Osteoblast (primary cell): ENCODE measurements at regions not wholly inside any gene's neighbourhood (a gene's known extent, or its start where the extent isn't known, plus 50 kb on each side); places are given as distances from the start of the nearest gene placed in this dataset.

ENCODE experiments used
- DNase-seq: peaks from one replicate; pipeline ENCODE4 v3.0.0; 2011; ENCODE audit warnings: low spot score, mixed read lengths; ENCODE audit not compliant: insufficient read length; ENCODE audit errors: missing footprints
- H2AFZ ChIP-seq: 2 replicates; pipeline ENCODE4 v1.6.0; 2011; ENCODE audit warnings: mild to moderate bottlenecking, low read length
- H3K27ac ChIP-seq: 2 replicates; pipeline ENCODE4 v1.5.1; 2011; ENCODE audit warnings: mild to moderate bottlenecking, low read depth, low read length, moderate library complexity
- H3K27me3 ChIP-seq: 2 replicates; pipeline ENCODE4 v1.6.0; 2012; ENCODE audit warnings: mild to moderate bottlenecking, control low read depth, inconsistent platforms, low read length, moderate library complexity; ENCODE audit not compliant: insufficient read depth
- H3K36me3 ChIP-seq: 2 replicates; pipeline ENCODE4 v1.5.1; 2011; ENCODE audit warnings: mild to moderate bottlenecking, low read length, control low read depth, moderate library complexity; ENCODE audit not compliant: insufficient read depth
- H3K4me1 ChIP-seq: 2 replicates; pipeline ENCODE4 v1.5.1; 2011; ENCODE audit warnings: mild to moderate bottlenecking, low read length, control low read depth, moderate library complexity; ENCODE audit not compliant: insufficient read depth
- H3K4me2 ChIP-seq: 2 replicates; pipeline ENCODE4 v1.6.0; 2011; ENCODE audit warnings: mild to moderate bottlenecking, low read length; ENCODE audit not compliant: insufficient read depth
- H3K4me3 ChIP-seq: fragments of 200-600 bp; sonication (generic); 3 replicates; pipeline ENCODE4 v1.5.1; 2012; ENCODE audit warnings: mild to moderate bottlenecking, low read length, inconsistent platforms; ENCODE audit not compliant: insufficient read depth
- H3K79me2 ChIP-seq: 2 replicates; pipeline ENCODE4 v1.6.0; 2012; ENCODE audit warnings: mild to moderate bottlenecking, low read length, control low read depth, inconsistent platforms; ENCODE audit not compliant: insufficient read depth
- H3K9me3 ChIP-seq: 2 replicates; pipeline ENCODE4 v1.5.1; 2011; ENCODE audit warnings: low read depth, low read length, control low read depth
- H4K20me1 ChIP-seq: 2 replicates; pipeline ENCODE4 v1.6.0; 2012; ENCODE audit warnings: mild to moderate bottlenecking, low read length, control low read depth; ENCODE audit not compliant: insufficient read depth
- TF ChIP-seq, protein P1 (sequence below): IDR thresholded peaks from 2 replicates; pipeline ENCODE4 v1.5.1; 2011; ENCODE audit warnings: mild to moderate bottlenecking, low read depth, low read length, moderate library complexity; ENCODE audit errors: extremely low read depth

DNA sequence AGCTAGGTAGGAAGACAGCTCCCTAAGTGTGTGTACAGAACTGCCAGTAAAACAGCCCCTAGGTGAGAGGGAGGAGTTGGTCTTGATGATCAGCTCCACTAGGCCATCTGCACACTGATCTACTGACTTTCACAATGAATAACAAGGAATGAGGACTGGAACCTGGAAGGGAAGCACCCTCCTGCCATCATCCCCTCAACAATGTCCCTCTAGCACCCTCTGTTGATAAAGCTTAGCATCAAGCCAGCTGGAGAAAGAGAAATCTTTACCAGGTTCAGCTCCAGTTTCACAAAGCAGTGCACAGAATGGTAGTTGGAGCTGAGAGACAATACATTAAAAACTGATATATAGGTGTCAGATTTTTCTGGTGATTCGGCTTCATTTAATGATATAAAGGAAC lies 57.2 kb upstream of the IRAK1BP1 start:
- peak; percentile 41 for DNase-seq
- no peak overlapping the region for H3K4me2 ChIP-seq
- no peak overlapping the region for H3K27ac ChIP-seq
- H3K9me3 ChIP-seq: no peaks in the 10 kb centered on the region
- no peaks in the 10 kb centered on the region for H3K36me3 ChIP-seq
- H3K4me3 ChIP-seq: no peak overlapping the region
- peaks cover 13% of the 10 kb centered on the region for H3K4me1 ChIP-seq
- no peaks in the 10 kb centered on the region for H3K27me3 ChIP-seq
- TF ChIP-seq, protein P1, sequence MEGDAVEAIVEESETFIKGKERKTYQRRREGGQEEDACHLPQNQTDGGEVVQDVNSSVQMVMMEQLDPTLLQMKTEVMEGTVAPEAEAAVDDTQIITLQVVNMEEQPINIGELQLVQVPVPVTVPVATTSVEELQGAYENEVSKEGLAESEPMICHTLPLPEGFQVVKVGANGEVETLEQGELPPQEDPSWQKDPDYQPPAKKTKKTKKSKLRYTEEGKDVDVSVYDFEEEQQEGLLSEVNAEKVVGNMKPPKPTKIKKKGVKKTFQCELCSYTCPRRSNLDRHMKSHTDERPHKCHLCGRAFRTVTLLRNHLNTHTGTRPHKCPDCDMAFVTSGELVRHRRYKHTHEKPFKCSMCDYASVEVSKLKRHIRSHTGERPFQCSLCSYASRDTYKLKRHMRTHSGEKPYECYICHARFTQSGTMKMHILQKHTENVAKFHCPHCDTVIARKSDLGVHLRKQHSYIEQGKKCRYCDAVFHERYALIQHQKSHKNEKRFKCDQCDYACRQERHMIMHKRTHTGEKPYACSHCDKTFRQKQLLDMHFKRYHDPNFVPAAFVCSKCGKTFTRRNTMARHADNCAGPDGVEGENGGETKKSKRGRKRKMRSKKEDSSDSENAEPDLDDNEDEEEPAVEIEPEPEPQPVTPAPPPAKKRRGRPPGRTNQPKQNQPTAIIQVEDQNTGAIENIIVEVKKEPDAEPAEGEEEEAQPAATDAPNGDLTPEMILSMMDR: peak; percentile 68
- H2AFZ ChIP-seq: no peak overlapping the region
- no peaks in the 10 kb centered on the region for H3K79me2 ChIP-seq
- no peaks in the 10 kb centered on the region for H4K20me1 ChIP-seq

DNA sequence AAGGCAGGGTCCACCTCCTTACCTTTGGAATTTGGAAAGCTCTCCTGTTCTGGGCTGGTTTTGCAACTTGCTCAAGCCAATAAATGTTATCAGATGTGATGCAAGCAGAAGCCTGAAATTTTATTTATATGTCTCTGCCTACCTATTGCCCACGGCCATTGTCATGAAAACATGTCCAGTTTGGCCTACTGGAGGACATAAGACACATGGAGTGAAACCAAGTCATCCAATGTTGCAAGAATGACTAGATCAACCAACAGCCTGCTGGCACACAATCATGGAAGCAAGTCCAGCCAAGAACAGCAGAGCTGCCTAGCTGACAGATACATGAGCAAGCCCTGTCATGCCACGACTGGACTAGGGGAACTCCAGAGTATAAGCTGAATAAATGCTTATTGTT lies 56.7 kb upstream of the IRAK1BP1 start:
- H2AFZ ChIP-seq: no peak overlapping the region
- H3K36me3 ChIP-seq: no peaks in the 10 kb centered on the region
- H4K20me1 ChIP-seq: no peaks in the 10 kb centered on the region
- H3K79me2 ChIP-seq: no peaks in the 10 kb centered on the region
- peak; percentile 23 for DNase-seq
- TF ChIP-seq, protein P1: no peak
- no peaks in the 10 kb centered on the region for H3K9me3 ChIP-seq
- peak overlapping the region; percentile 9 for H3K4me2 ChIP-seq
- H3K4me1 ChIP-seq: peaks cover 13% of the 10 kb centered on the region
- H3K27me3 ChIP-seq: no peaks in the 10 kb centered on the region
- no peak overlapping the region for H3K27ac ChIP-seq
- no peak overlapping the region for H3K4me3 ChIP-seq
